HUES64 (cell line): ENCODE measurements at regions not wholly inside any gene's neighbourhood (a gene's known extent, or its start where the extent isn't known, plus 50 kb on each side); places are given as distances from the start of the nearest gene placed in this dataset.

Source experiments
- H3K27ac ChIP-seq: 2 replicates; pipeline ENCODE4 v1.7.0; 2013; ENCODE audit warnings: low read depth, low read length, inconsistent platforms
- H3K27me3 ChIP-seq: 2 replicates; pipeline ENCODE4 v1.6.1; 2013; ENCODE audit warnings: mild to moderate bottlenecking, low read length; ENCODE audit not compliant: insufficient read depth
- H3K36me3 ChIP-seq: 2 replicates; pipeline ENCODE4 v1.6.1; 2013; ENCODE audit warnings: mild to moderate bottlenecking, low read length; ENCODE audit not compliant: insufficient read depth
- H3K4me1 ChIP-seq: 2 replicates; pipeline ENCODE4 v1.6.1; 2013; ENCODE audit warnings: mild to moderate bottlenecking, low read length, moderate library complexity; ENCODE audit not compliant: insufficient read depth
- H3K4me3 ChIP-seq: 2 replicates; pipeline ENCODE4 v1.5.1; 2013; ENCODE audit warnings: mild to moderate bottlenecking, low read length, moderate library complexity
- H3K9ac ChIP-seq: 2 replicates; pipeline ENCODE4 v1.6.1; 2013; ENCODE audit warnings: mild to moderate bottlenecking, low read depth, low read length
- H3K9me3 ChIP-seq: 2 replicates; pipeline ENCODE4 v1.6.1; 2013; ENCODE audit warnings: low read depth, low read length; ENCODE audit not compliant: insufficient read depth
- WGBS: fragments of 150-250, 120-280 bp; methylation state at CpG from one replicate; pipeline ENCODE4 v1.1.7; 2013; ENCODE audit warnings: missing lambda C conversion rate; 5-methylcytosine and 5-hydroxymethylcytosine counted together

- Histone ChIP-seq H3K4me1 (peaks cover 9% of the 10 kb centered on the region), H3K36me3 (no peaks in the 10 kb centered on the region), H3K4me3 (no peak overlapping the region), H3K27me3 (no peaks in the 10 kb centered on the region), H3K9me3 (no peaks in the 10 kb centered on the region), H3K27ac (no peak overlapping the region), H3K9ac (no peak overlapping the region)
- 0% methylated on average over 1 of the region's 1 CpG for WGBS
Observed at GRCh38 chr2:45134014-45134413, 124.8 kb upstream of the SIX2 start.

DNA sequence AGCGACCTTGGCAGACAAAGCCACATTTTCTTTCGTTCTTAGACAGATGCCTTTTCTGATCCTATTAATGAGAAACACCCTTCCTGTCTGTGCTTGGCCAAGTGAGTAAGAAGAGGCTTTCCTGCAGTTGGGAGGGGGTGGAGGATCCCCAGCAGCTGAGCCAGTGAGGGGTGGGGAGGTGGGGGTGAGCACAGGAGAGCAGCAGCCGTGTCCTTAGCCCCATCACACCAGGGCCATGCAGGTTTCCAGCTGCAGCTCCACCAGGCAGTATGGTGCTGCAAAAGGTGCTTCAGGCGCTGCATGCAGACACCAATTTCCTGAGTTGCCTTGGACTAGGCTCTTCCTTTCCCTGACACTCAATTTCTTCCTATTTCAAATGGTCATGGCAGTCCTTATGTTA, 123.3 kb upstream of the SIX2 start:
- no peaks in the 10 kb centered on the region for H3K9me3 ChIP-seq
- H3K36me3 ChIP-seq, result no peaks in the 10 kb centered on the region
- 87% methylated on average over 4 of the region's 4 CpGs for WGBS
- no peak overlapping the region for H3K27ac ChIP-seq
- no peak overlapping the region for H3K4me3 ChIP-seq
- no peaks in the 10 kb centered on the region for H3K27me3 ChIP-seq
- no peak overlapping the region for H3K9ac ChIP-seq
- peaks cover 9% of the 10 kb centered on the region for H3K4me1 ChIP-seq

- Histone ChIP-seq H3K27ac (no peak overlapping the region), H3K4me3 (no peak overlapping the region), H3K27me3 (no peaks in the 10 kb centered on the region), H3K4me1 (peaks cover 9% of the 10 kb centered on the region), H3K9me3 (no peaks in the 10 kb centered on the region), H3K9ac (no peak overlapping the region), H3K36me3 (no peaks in the 10 kb centered on the region)
- WGBS, result 96% methylated on average over 14 of the region's 14 CpGs
Observed at GRCh38 chr2:45131587-45131986, 122.3 kb upstream of the SIX2 start.

DNA sequence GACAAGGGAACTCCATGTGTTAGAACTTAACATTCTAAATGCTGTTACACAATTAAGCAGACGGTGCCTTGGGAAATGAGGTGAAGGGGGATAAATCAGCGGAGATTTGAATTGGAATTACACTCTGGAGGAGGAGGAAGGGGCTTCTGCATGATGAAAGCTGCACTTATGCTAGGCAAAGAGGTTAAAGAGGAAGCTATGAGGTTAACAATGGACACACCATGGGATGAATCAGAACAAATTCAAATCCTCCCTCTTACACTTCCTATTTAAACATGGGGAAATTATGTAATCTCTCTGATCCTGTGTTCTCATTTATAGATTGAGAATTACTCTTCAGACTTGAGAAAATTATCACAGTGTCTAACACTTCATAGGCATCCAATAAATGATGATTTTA, 121.5 kb upstream of the SIX2 start:
- 92% methylated on average over 2 of the region's 2 CpGs for whole genome bisulfite sequencing
- Histone ChIP-seq H3K9me3 (no peaks in the 10 kb centered on the region), H3K27ac (no peak overlapping the region), H3K9ac (no peak overlapping the region), H3K4me1 (peaks cover 9% of the 10 kb centered on the region), H3K27me3 (no peaks in the 10 kb centered on the region), H3K36me3 (no peaks in the 10 kb centered on the region), H3K4me3 (no peak overlapping the region)

GRCh38 chr2:45128580-45128997, 119.3 kb upstream of the SIX2 start:
- H3K27ac ChIP-seq, result no peak overlapping the region
- no peaks in the 10 kb centered on the region for H3K27me3 ChIP-seq
- no peaks in the 10 kb centered on the region; the same call in 1 of the 2 replicates for H3K4me1 ChIP-seq
- H3K4me3 ChIP-seq, result no peak overlapping the region
- H3K9ac ChIP-seq, result no peak overlapping the region
- no peaks in the 10 kb centered on the region for H3K36me3 ChIP-seq
- 98% methylated on average over 1 of the region's 1 CpG for WGBS
- H3K9me3 ChIP-seq, result no peaks in the 10 kb centered on the region

DNA sequence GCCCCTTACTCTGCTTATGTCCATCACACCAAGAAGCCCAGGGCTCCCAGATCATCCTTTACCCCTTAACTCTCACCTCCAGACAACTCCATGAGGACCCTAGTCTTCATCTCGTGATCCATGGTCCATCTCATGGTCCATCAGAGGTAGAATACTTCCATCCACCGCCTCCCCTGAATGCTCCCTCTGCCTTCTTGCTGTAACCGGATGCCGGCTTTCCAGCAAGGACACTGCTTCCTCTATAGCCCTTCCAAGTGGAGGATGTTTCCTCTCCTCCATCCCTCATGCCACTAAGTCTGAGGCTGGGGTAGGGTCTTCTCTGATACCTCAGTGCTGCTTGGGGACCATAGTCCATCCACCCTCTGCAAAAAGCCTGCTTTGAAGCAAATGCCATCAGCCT, 118.6 kb upstream of the SIX2 start:
- H3K9ac ChIP-seq, result no peak overlapping the region
- H3K4me1 ChIP-seq, result no peaks in the 10 kb centered on the region
- no peaks in the 10 kb centered on the region for H3K9me3 ChIP-seq
- no peaks in the 10 kb centered on the region for H3K36me3 ChIP-seq
- no peaks in the 10 kb centered on the region for H3K27me3 ChIP-seq
- no peak overlapping the region for H3K4me3 ChIP-seq
- WGBS, result 94% methylated on average over 4 of the region's 4 CpGs
- H3K27ac ChIP-seq, result no peak overlapping the region

- Histone ChIP-seq H3K9me3 (no peaks in the 10 kb centered on the region), H3K4me1 (no peaks in the 10 kb centered on the region), H3K27me3 (no peaks in the 10 kb centered on the region), H3K36me3 (no peaks in the 10 kb centered on the region), H3K9ac (no peak overlapping the region), H3K4me3 (no peak overlapping the region), H3K27ac (no peak overlapping the region)
- WGBS, result 95% methylated on average over 6 of the region's 6 CpGs
Observed at GRCh38 chr2:45127321-45127720, 118.1 kb upstream of the SIX2 start.

DNA sequence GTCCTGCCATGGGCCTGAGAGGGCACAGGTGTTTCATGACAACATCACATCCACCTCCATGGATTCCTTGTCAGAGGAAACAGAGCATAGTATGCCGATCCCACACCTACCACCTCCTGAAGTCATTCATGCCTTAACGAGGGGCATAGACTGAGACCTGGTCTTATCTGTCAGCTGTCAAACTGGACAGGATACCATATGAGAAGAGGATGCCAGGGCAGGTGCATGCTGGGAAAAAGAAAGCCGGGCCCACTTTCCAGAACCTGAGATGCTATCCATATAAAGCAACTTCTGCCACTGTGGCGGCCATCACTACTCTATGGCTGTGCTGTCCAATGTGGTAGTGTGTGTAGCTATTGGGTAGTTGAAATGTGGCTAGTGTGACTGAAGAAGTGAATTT, 116.0 kb upstream of the SIX2 start:
- Histone ChIP-seq H3K4me1 (no peaks in the 10 kb centered on the region), H3K27me3 (no peaks in the 10 kb centered on the region), H3K9ac (no peak overlapping the region), H3K9me3 (no peaks in the 10 kb centered on the region), H3K4me3 (no peak overlapping the region), H3K36me3 (no peaks in the 10 kb centered on the region), H3K27ac (no peak overlapping the region)
- 92% methylated on average over 4 of the region's 4 CpGs for WGBS

GRCh38 chr2:45124456-45124855, 115.2 kb upstream of the SIX2 start:
- 95% methylated on average over 4 of the region's 5 CpGs for WGBS
- Histone ChIP-seq H3K4me3 (no peak overlapping the region), H3K36me3 (no peaks in the 10 kb centered on the region), H3K9ac (no peak overlapping the region), H3K27ac (no peak overlapping the region), H3K27me3 (no peaks in the 10 kb centered on the region), H3K9me3 (no peaks in the 10 kb centered on the region), H3K4me1 (no peaks in the 10 kb centered on the region)

- Histone ChIP-seq H3K9ac (no peak overlapping the region), H3K4me3 (no peak overlapping the region), H3K27ac (no peak overlapping the region), H3K4me1 (no peaks in the 10 kb centered on the region), H3K27me3 (no peaks in the 10 kb centered on the region), H3K36me3 (no peaks in the 10 kb centered on the region), H3K9me3 (no peaks in the 10 kb centered on the region)
- WGBS, result 85% methylated on average over 6 of the region's 6 CpGs
Observed at GRCh38 chr2:45123521-45124191, 114.4 kb upstream of the SIX2 start.

GRCh38 chr2:45123065-45123464, 113.8 kb upstream of the SIX2 start:
- Histone ChIP-seq H3K27me3 (no peaks in the 10 kb centered on the region), H3K36me3 (no peaks in the 10 kb centered on the region), H3K4me1 (no peaks in the 10 kb centered on the region), H3K27ac (no peak overlapping the region), H3K9me3 (no peaks in the 10 kb centered on the region), H3K9ac (no peak overlapping the region), H3K4me3 (no peak overlapping the region)
- 90% methylated on average over 2 of the region's 2 CpGs for WGBS
